ENCODE measurements at regions not wholly inside any gene's neighbourhood (a gene's known extent, or its start where the extent isn't known, plus 50 kb on each side); places are given as distances from the start of the nearest gene placed in this dataset.

- Mint-ChIP-seq H3K27ac (no peak overlapping the region), H3K9me3 (no peaks in the 10 kb centered on the region), H3K27me3 (peaks cover 2% of the 10 kb centered on the region), H3K4me3 (no peak overlapping the region), H3K36me3 (ENCODE audit: low read depth) (no peaks in the 10 kb centered on the region), H3K4me1 (ENCODE audit: low read depth) (no peaks in the 10 kb centered on the region)
- POLR2A ChIA-PET: no interaction called here
- no peak for ATAC-seq
- CTCF ChIA-PET: no interaction called here
- DNase-seq: no peak
- TF ChIP-seq CTCF (IDR thresholded peaks at IDR 0.05): no peak
- intact Hi-C loops (cut with micrococcal nuclease): no loop called here
Measured at GRCh38 chr14:101466456-101467180, 94.7 kb upstream of the DIO3 start.

GRCh38 chr14:101467181-101467926 lies 93.9 kb upstream of the DIO3 start:
- POLR2A ChIA-PET: no interaction called here
- TF ChIP-seq CTCF (IDR thresholded peaks at IDR 0.05): no peak
- Mint-ChIP-seq H3K36me3 (ENCODE audit: low read depth) (no peaks in the 10 kb centered on the region), H3K27me3 (no peaks in the 10 kb centered on the region), H3K4me3 (no peak overlapping the region), H3K9me3 (no peaks in the 10 kb centered on the region), H3K27ac (no peak overlapping the region), H3K4me1 (ENCODE audit: low read depth) (no peaks in the 10 kb centered on the region)
- CTCF ChIA-PET: no interaction called here
- ATAC-seq: no peak
- DNase-seq: no peak
- intact Hi-C loops (cut with micrococcal nuclease): no loop called here

- H3K27ac Mint-ChIP-seq: no peak overlapping the region
- H3K36me3 Mint-ChIP-seq (ENCODE audit: low read depth): no peaks in the 10 kb centered on the region
- ChIA-PET CTCF (no interaction called here), POLR2A (no interaction called here)
- no peaks in the 10 kb centered on the region for H3K9me3 Mint-ChIP-seq
- DNase-seq: no peak
- no peak for ATAC-seq
- TF ChIP-seq CTCF (IDR thresholded peaks at IDR 0.05): no peak
- no peak overlapping the region for H3K4me3 Mint-ChIP-seq
- H3K27me3 Mint-ChIP-seq: no peaks in the 10 kb centered on the region
- intact Hi-C loops (cut with micrococcal nuclease): no loop called here
- H3K4me1 Mint-ChIP-seq (ENCODE audit: low read depth): no peaks in the 10 kb centered on the region
Measured at GRCh38 chr14:101469382-101470247, 91.7 kb upstream of the DIO3 start.

GRCh38 chr14:101470266-101470665 lies 91.0 kb upstream of the DIO3 start:
- ChIA-PET POLR2A (no interaction called here), CTCF (no interaction called here)
- no peaks in the 10 kb centered on the region for H3K27me3 Mint-ChIP-seq
- TF ChIP-seq CTCF (IDR thresholded peaks at IDR 0.05): no peak
- H3K27ac Mint-ChIP-seq: no peak overlapping the region
- no peaks in the 10 kb centered on the region for H3K4me1 Mint-ChIP-seq (ENCODE audit: low read depth)
- H3K36me3 Mint-ChIP-seq (ENCODE audit: low read depth): no peaks in the 10 kb centered on the region
- no peaks in the 10 kb centered on the region for H3K9me3 Mint-ChIP-seq
- H3K4me3 Mint-ChIP-seq: no peak overlapping the region
- ATAC-seq (no peak), DNase-seq (no peak)
- intact Hi-C loops (cut with micrococcal nuclease): no loop called here
